Effector memory CD4-positive, alpha-beta T cell (primary cell): ENCODE measurements at regions not wholly inside any gene's neighbourhood (a gene's known extent, or its start where the extent isn't known, plus 50 kb on each side); places are given as distances from the start of the nearest gene placed in this dataset.

Source experiments
- DNase-seq, 3 donors: peaks; one replicate each; pipeline ENCODE4 v3.0.0-alpha.2; 2020
- H3K27ac ChIP-seq: 2 replicates; pipeline ENCODE4 v1.7.0; 2013; ENCODE audit warnings: mild to moderate bottlenecking, low read length, moderate library complexity; ENCODE audit not compliant: insufficient read depth, poor library complexity, severe bottlenecking
- H3K27me3 ChIP-seq: replicated peaks from 2 replicates; pipeline ENCODE4 v1.7.0; 2013; ENCODE audit warnings: mild to moderate bottlenecking, low read length; ENCODE audit not compliant: insufficient read depth, control insufficient read depth, poor library complexity, severe bottlenecking
- H3K36me3 ChIP-seq: 2 replicates; pipeline ENCODE4 v1.7.0; 2013; ENCODE audit warnings: mild to moderate bottlenecking, low read length, moderate library complexity; ENCODE audit not compliant: control insufficient read depth, insufficient read depth
- H3K4me1 ChIP-seq: 2 replicates; pipeline ENCODE4 v1.7.0; 2013; ENCODE audit warnings: low read length, mild to moderate bottlenecking; ENCODE audit not compliant: control insufficient read depth, insufficient read depth, poor library complexity, severe bottlenecking
- H3K4me3 ChIP-seq: 2 replicates; pipeline ENCODE4 v1.7.0; 2013; ENCODE audit warnings: low read length, low read depth, mild to moderate bottlenecking; ENCODE audit not compliant: insufficient read depth, poor library complexity, severe bottlenecking
- H3K9me3 ChIP-seq: 2 replicates; pipeline ENCODE4 v1.7.0; 2013; ENCODE audit warnings: mild to moderate bottlenecking, low read length, moderate library complexity; ENCODE audit not compliant: control insufficient read depth

DNA sequence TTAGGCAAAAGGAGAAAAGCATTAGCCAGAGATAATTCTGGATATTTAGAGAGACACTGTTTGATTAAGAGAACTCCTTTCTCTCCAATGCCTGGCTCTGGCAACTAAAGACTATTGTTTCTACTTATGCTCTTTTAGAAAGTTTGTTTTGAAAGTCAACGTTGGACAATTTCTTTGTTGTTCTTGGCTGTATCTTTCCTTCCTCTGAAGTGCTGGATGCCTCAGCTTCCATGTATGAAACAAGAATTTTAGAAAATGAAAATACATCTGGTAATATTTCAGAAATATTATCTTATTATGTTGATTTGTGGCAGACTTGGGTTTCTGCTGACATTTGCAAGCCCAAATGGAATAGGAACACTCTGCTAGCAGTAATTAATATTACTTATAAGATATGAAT is 382.6 kb downstream of the SNAPC1 start:
- Histone ChIP-seq H3K9me3 (no peaks in the 10 kb centered on the region), H3K36me3 (no peaks in the 10 kb centered on the region), H3K4me1 (no peaks in the 10 kb centered on the region), H3K4me3 (no peak overlapping the region), H3K27ac (no peak overlapping the region), H3K27me3 (no peaks in the 10 kb centered on the region)
- DNase-seq = no peak

DNA sequence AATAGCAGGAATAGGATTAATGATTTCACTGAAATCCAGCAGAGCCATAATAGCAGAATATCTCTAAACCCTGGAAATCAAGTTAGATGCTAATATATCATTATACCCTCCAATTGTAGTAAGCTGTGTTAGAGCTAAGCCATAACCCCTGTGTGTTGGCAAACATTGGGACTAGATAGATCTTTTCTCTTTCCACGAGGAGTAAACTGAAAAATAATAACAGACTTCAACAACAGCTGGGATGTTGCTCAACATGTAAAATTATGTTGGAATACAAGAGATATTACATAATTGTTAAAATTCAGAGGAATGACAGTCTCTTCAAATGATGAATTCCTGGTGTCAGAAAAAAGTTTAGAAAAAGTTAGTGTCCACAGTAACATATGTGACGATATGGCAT is 383.8 kb downstream of the SNAPC1 start:
- H3K4me3 ChIP-seq = no peak overlapping the region
- H3K9me3 ChIP-seq = no peaks in the 10 kb centered on the region
- H3K27ac ChIP-seq = no peak overlapping the region
- H3K36me3 ChIP-seq = no peaks in the 10 kb centered on the region
- no peak for DNase-seq
- H3K4me1 ChIP-seq = no peaks in the 10 kb centered on the region
- no peaks in the 10 kb centered on the region for H3K27me3 ChIP-seq

DNA sequence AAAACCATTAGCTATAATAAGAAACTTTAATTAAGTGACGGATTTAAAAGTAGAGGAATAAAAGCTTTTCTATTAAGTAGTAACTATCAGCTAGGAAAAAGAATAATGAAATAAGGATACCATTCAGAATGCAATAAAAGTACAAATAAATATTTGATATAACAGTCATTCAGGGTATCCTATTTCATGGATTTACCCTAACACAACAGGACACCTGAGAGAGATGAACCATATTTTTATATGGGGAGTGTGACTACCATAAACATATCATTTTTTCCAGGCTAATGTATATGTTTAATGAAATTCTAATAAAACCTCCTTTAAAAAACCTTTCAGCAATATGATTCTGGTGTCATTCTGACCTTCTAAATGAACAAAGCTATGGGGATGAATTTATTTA is 393.8 kb downstream of the SNAPC1 start:
- no peak overlapping the region for H3K27ac ChIP-seq
- H3K36me3 ChIP-seq = no peaks in the 10 kb centered on the region
- H3K4me1 ChIP-seq = no peaks in the 10 kb centered on the region
- no peaks in the 10 kb centered on the region for H3K27me3 ChIP-seq
- H3K9me3 ChIP-seq = no peaks in the 10 kb centered on the region
- H3K4me3 ChIP-seq = no peak overlapping the region
- DNase-seq = no peak

DNA sequence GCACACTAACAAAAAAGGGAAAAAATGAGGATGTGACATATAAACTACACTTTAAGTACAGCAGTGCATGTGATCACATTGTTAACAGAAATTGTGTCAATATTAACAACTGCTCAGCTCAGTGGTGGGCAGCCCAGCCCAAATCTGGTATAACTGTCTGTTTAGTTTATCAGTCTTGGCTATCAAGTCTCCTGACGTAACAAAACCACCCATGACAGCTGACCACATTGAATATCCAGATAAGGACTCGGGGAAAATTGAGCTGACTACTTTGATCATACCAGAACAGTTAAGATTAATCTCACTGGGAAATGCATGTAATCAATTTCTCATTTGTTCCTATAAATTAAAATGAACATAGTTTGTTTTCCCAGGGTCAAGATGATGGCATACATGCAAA is 396.6 kb downstream of the SNAPC1 start:
- Histone ChIP-seq H3K4me3 (no peak overlapping the region), H3K9me3 (no peaks in the 10 kb centered on the region), H3K36me3 (no peaks in the 10 kb centered on the region), H3K27me3 (no peaks in the 10 kb centered on the region), H3K27ac (no peak overlapping the region), H3K4me1 (no peaks in the 10 kb centered on the region)
- DNase-seq = no peak

DNA sequence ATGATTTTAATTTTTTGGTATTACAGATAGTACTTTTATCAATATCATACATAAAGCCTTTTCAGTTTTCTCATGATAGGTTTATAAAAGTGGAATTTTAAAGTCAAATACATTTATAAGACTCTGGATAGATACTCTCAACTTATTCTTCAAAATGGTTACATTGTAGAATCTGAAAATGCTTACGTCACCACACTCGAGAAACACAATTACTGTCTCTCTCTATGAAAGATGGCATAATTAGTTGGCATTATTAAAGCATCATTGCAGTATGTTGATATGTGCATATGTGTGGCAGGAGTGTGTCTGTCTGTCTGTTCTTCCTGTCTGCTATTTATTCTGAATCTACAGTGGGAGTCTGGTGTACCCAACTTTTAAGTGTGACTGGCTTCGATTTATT is 397.1 kb downstream of the SNAPC1 start:
- H3K4me1 ChIP-seq = no peaks in the 10 kb centered on the region
- no peaks in the 10 kb centered on the region for H3K36me3 ChIP-seq
- H3K9me3 ChIP-seq = no peaks in the 10 kb centered on the region
- DNase-seq = no peak
- no peak overlapping the region for H3K27ac ChIP-seq
- H3K4me3 ChIP-seq = no peak overlapping the region
- H3K27me3 ChIP-seq = no peaks in the 10 kb centered on the region

DNA sequence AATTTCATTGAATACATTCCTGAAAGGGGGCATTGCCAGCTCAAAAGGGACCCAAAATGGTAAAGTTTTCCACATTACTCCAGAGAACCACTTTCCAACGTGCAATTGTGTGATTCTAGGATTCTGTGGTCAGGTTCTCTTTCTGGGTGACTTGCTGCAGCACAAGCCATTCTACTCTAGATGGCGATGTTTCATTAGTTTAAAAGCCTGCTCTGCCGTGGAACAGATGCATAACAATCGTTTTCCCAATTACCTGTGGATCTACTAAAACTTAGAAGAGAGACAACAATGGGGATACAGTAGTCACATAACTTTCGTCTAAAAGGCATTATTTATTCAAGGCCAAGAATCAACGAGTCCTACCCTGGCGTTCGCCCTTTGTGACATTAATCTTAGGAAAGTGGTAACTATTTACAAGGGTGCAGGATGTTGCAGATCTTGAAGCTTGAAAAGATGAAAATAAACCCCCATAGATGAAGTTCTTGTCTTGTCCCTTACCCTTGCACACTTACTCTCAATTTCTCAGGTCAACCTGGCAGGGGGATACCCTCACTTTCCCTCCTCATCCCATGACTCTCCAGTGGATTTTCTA is 400.9 kb downstream of the SNAPC1 start:
- H3K36me3 ChIP-seq = no peaks in the 10 kb centered on the region
- no peak for DNase-seq
- H3K4me3 ChIP-seq = no peak overlapping the region

DNA sequence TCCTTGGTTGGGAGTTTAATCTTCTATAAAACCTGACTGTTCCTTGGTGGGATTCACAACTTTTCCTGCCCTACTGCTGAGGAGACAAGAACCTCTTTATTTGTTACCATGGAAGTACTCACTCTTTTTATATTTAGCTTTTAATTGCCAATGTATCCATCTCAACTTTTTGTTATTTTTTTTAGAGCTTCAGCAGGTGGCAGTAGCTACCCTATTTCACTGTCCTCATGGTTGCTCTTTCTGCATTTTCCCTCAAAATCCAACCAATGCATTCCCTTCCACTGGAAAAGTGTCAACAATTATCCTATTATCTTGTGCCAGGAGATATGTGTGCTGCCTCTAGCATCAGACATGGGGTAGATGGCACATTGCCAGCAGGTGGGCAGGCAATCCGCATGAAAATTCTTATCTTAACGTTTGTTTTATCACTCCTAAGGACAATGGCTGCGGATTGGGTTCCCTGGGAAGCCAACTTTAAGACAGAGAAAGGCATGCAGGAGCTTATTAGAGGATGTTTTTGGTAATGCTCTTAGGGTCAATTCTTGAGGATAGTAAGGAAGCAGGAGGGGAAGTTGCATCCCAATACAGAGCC is 406.4 kb downstream of the SNAPC1 start:
- Histone ChIP-seq H3K4me1 (no peaks in the 10 kb centered on the region), H3K27ac (no peak overlapping the region), H3K36me3 (no peaks in the 10 kb centered on the region), H3K4me3 (no peak overlapping the region), H3K9me3 (no peaks in the 10 kb centered on the region), H3K27me3 (no peaks in the 10 kb centered on the region)
- DNase-seq = no peak

More for the DNA sequence above, 400.9 kb downstream of the SNAPC1 start:
- no peaks in the 10 kb centered on the region for H3K4me1 ChIP-seq
- H3K27ac ChIP-seq = no peak overlapping the region
- H3K27me3 ChIP-seq = no peaks in the 10 kb centered on the region
- H3K9me3 ChIP-seq = no peaks in the 10 kb centered on the region

DNA sequence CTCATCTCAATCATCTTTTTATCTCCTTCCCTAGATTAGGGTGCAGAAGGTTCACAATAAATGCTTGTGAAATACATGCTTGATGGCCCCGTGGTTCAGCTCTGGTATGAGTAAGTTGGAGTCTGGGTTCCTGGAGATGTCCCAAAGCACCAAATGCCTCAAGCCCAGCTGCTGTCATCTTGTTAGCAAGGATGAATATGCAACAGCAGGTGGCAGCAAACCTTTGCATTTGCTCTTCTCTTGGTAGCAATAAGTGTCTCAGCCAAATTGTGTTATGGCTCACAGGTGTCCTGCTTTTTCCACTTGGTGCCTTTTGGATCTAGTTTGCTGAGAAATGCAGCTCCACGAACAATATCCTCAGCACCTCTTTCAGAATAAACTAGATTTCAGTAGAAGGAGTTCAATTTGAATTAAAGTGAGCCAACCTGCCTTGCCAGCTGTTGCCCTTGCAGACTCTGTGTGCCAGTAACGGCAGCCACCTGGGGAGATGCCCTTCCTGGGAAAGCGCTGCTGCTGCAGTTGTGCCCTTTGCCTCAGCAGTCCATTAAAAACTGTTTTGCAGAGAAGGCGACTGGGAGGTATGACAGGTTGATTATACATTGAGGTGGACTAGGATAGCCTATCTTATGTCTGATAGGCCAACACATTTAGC is 417.3 kb downstream of the SNAPC1 start:
- Histone ChIP-seq H3K4me1 (no peaks in the 10 kb centered on the region), H3K27ac (no peak overlapping the region), H3K9me3 (no peaks in the 10 kb centered on the region), H3K36me3 (no peaks in the 10 kb centered on the region), H3K27me3 (no peaks in the 10 kb centered on the region), H3K4me3 (no peak overlapping the region)
- no peak for DNase-seq

DNA sequence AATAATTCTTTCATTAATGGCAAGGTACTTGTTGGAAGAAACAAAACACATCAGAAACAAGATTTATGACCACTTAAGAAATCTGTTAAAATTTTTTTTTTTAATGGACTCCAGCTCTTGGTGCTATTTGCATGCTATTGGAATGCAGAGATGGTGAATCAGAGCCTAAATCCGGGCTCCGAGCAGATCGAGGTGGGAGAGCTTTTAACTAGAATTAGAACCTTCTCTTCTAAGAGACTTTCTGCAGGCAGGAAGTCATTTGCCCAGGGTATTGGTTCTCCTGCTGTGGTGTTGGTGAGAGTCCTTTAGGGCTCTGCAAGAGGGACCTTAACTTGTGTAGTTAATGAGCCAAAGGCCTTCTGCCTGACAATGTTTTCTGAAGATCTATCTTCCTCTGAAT is 419.4 kb downstream of the SNAPC1 start:
- H3K4me3 ChIP-seq = no peak overlapping the region
- H3K27ac ChIP-seq = no peak overlapping the region
- no peaks in the 10 kb centered on the region for H3K9me3 ChIP-seq
- no peaks in the 10 kb centered on the region for H3K27me3 ChIP-seq
- DNase-seq = no peak
- no peaks in the 10 kb centered on the region for H3K4me1 ChIP-seq
- H3K36me3 ChIP-seq = no peaks in the 10 kb centered on the region

DNA sequence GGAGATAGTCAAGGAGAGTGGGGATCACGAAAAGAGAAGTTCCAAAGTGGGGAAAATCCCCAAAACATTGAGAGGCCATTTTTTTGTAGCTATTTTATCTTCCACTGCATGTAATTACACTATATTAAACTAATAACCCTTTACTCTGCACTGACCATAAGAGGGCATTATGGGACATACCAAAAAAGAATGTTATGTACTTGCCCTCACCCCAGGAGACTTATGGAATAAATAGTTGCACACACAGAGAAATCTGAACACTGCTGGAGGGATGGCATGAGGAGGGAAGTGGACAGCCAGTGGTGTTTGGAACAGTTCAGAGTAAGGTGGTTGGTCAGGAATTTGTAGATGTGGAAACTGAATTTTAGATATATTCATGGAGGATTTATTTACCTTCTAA is 422.9 kb downstream of the SNAPC1 start:
- Histone ChIP-seq H3K4me3 (no peak overlapping the region), H3K9me3 (no peaks in the 10 kb centered on the region), H3K27ac (no peak overlapping the region), H3K36me3 (no peaks in the 10 kb centered on the region), H3K27me3 (no peaks in the 10 kb centered on the region), H3K4me1 (no peaks in the 10 kb centered on the region)
- no peak for DNase-seq
